ENCODE measurements at regions not wholly inside any gene's neighbourhood (a gene's known extent, or its start where the extent isn't known, plus 50 kb on each side); places are given as distances from the start of the nearest gene placed in this dataset.

DNA sequence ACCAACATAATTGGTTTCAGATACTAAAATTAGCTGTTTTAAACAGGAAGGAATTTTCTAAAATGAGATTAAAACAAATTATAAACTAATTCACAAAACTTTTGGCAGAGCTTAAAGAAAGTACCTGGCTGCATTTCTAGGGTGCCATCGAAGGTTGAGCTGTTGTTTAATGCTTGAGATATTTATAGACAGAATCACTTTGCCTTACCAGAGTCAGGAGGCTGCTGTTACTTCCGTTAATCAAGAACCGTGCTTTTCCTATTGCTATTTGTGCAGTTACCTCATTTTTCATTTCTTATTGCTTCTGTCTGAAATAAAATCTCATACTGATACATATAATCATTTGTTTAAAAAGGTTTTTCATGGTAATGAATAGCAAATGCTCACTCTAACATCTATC is 242.9 kb downstream of the TECRL start:
- H3K4me3 ChIP-seq (ENCODE audit: low read depth, low read length), result no peak overlapping the region

DNA sequence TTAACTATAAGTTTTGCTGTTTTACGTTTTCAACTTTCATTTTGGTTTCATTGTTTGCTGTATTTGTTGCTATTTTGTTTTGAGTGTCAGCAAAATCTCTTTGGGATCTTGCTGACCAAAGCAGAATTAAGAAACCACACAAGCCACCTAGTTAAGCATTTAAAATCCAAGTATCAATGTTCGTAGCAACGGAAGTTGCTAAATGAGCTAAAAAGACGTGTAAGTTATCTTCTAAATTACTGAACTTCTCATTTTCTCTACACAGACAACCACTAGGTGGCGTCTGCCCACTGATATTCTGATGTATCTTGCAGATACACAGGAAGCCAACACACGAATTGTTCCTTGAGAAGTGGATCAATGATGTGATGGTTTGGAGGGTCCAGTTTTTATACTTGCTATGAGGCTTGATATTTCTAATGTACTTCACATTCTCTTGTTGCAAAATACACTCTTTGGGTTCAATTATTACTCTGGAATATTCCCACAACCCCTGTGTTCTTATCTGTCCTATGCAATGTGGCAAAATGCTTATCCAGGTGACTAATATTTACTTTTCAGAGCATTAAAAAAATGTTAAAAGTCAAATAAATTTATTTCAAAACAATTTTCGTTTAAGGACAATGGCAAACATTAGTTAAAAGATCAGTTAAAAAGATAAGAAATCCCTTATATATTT is 250.5 kb downstream of the TECRL start:
- H3K4me3 ChIP-seq (ENCODE audit: low read depth, low read length), result peak overlapping the region; percentile 26; the same call in 1 of the 2 replicates
- peak; percentile 55 for DNase-seq (ENCODE audit: low read depth)
- TF ChIP-seq, protein P1, sequence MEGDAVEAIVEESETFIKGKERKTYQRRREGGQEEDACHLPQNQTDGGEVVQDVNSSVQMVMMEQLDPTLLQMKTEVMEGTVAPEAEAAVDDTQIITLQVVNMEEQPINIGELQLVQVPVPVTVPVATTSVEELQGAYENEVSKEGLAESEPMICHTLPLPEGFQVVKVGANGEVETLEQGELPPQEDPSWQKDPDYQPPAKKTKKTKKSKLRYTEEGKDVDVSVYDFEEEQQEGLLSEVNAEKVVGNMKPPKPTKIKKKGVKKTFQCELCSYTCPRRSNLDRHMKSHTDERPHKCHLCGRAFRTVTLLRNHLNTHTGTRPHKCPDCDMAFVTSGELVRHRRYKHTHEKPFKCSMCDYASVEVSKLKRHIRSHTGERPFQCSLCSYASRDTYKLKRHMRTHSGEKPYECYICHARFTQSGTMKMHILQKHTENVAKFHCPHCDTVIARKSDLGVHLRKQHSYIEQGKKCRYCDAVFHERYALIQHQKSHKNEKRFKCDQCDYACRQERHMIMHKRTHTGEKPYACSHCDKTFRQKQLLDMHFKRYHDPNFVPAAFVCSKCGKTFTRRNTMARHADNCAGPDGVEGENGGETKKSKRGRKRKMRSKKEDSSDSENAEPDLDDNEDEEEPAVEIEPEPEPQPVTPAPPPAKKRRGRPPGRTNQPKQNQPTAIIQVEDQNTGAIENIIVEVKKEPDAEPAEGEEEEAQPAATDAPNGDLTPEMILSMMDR (IDR thresholded peaks at IDR 0.05; ENCODE audit: control insufficient read depth, extremely low read depth, insufficient read depth), result peak; percentile 78

More for the DNA sequence above, 242.9 kb downstream of the TECRL start:
- TF ChIP-seq, protein P1 (IDR thresholded peaks at IDR 0.05; ENCODE audit: control insufficient read depth, extremely low read depth, insufficient read depth), result no peak
- no peak for DNase-seq (ENCODE audit: low read depth)

DNA sequence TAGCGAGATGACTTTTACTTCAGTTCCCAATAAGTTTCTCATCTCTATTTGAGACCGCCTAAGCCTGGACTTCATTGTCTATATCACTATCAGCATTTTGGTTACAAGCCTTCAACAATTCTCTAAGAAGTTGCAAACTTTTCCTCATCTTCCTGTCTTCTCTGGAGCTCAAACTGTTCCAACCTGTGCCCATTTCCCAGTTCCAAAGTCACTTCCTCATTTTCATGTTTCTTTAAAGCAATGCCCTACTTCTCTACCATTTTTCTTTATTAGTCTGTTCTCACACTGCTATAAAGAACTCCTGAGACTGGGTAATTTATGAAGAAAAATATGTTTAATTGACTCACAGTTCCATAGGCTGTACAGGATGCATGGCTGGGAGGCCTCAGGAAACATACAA is 251.9 kb downstream of the TECRL start:
- no peak overlapping the region for H3K4me3 ChIP-seq (ENCODE audit: low read depth, low read length)
- DNase-seq (ENCODE audit: low read depth), result no peak
- TF ChIP-seq, protein P1 (IDR thresholded peaks at IDR 0.05; ENCODE audit: control insufficient read depth, extremely low read depth, insufficient read depth), result no peak

DNA sequence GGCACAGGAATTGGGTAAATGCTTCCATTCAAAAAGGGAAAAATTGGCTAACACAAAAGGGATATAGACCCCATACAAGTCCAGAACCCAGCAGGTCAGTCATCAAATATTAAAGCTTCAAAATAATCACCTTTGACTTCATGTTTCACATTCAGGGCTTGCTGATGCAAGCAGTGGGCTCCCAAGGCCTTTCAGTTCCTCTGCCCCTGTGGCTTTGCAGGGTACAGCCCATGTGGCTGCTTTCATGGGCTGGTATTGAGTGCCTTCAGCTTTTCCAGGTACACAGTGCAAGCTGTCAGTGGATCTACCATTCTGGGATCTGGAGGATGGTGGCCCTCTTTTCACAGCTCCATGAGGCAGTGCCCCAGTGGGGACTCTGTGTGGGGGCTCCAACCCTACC is 253.0 kb downstream of the TECRL start:
- DNase-seq (ENCODE audit: low read depth), result no peak
- TF ChIP-seq, protein P1 (IDR thresholded peaks at IDR 0.05; ENCODE audit: control insufficient read depth, extremely low read depth, insufficient read depth), result no peak
- no peak overlapping the region for H3K4me3 ChIP-seq (ENCODE audit: low read depth, low read length)

DNA sequence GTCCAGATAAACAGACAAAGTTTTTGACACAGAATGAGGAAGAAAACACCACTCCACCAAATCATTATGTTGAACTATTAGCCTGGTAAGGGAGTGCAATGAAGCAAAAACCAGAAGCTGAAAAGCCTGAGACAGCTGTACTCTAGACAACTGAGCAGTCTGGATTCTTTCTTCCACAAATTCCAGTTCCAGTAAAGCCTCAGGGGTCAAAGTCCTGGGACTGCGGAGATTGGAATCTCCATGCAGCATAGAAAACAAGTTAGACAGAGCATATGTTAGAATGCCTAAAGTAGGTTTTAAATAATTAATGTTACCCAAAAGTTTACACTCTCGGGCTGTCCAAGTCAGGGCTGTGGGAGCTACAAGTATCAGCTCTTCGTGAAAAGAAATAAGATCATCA is 263.2 kb downstream of the TECRL start:
- TF ChIP-seq, protein P1 (IDR thresholded peaks at IDR 0.05; ENCODE audit: control insufficient read depth, extremely low read depth, insufficient read depth), result no peak
- no peak overlapping the region for H3K4me3 ChIP-seq (ENCODE audit: low read depth, low read length)
- DNase-seq (ENCODE audit: low read depth), result no peak

DNA sequence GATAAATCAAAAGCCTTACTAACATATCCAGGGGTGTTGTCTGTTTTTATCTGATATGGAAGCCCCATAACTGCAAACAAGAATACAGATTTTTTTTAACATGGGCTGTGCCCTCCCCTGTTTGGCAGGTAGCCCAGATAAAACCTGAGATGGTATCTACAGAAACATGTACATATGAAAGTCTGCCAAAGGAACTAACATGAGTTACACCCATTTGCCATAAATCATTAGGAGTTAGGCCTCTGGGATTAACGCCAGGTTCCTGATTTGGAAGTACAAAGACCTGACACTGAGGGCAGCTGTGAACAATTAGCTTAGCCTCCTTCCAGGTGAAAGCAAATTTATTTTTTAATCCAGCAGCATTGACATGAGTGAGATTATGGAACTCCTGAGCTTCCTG is 264.3 kb downstream of the TECRL start:
- TF ChIP-seq, protein P1 (IDR thresholded peaks at IDR 0.05; ENCODE audit: control insufficient read depth, extremely low read depth, insufficient read depth), result no peak
- peak; percentile 97 for DNase-seq (ENCODE audit: low read depth)
- H3K4me3 ChIP-seq (ENCODE audit: low read depth, low read length), result no peak overlapping the region

DNA sequence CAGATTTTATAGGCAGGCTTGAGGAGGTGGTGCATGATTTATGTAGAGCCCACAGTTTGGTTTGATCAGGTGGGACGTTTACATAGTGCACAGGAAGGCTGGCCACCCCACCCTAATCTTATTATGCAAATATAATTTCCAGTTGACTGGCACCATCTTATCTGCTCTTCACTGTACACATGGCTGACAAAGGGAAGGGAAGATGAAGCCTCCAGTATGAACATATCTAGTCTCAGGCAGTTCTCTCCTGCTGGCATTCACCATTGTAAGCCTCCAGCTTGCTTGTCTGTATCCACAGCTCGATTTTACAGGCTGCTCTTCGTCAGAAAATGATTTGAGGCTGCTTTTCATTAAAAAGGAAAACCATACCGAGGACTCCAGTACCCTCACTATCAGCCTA is 278.3 kb downstream of the TECRL start:
- TF ChIP-seq, protein P1 (IDR thresholded peaks at IDR 0.05; ENCODE audit: control insufficient read depth, extremely low read depth, insufficient read depth), result no peak
- no peak overlapping the region for H3K4me3 ChIP-seq (ENCODE audit: low read depth, low read length)
- no peak for DNase-seq (ENCODE audit: low read depth)
